ENCODE measurements at regions not wholly inside any gene's neighbourhood (a gene's known extent, or its start where the extent isn't known, plus 50 kb on each side); places are given as distances from the start of the nearest gene placed in this dataset.
"Not testable (repeated sequence)": the region's sequence is repeated elsewhere in the genome, so short reads cannot be mapped to it uniquely, and the experiment has no call there.

GRCh38 chr21:27067226-27067625, 100.3 kb upstream of the ADAMTS5 start:
- in situ Hi-C loops (cut with HindIII; ENCODE audit: low sequenced_read_pairs), result no loop called here
- no peak for DNase-seq (ENCODE audit: low spot score)

GRCh38 chr21:27062443-27062842, 95.6 kb upstream of the ADAMTS5 start:
- in situ Hi-C loops (cut with HindIII; ENCODE audit: low sequenced_read_pairs), result no loop called here
- DNase-seq (ENCODE audit: low spot score), result peak; percentile 47

GRCh38 chr21:27061770-27062169, 94.9 kb upstream of the ADAMTS5 start:
- peak; percentile 41 for DNase-seq (ENCODE audit: low spot score)
- in situ Hi-C loops (cut with HindIII; ENCODE audit: low sequenced_read_pairs), result no loop called here

- in situ Hi-C loops (cut with HindIII; ENCODE audit: low sequenced_read_pairs), result no loop called here
- DNase-seq (ENCODE audit: low spot score), result no peak
These were observed 93.3 kb upstream of the ADAMTS5 start for GRCh38 chr21:27060190-27060589.

- no peak for DNase-seq (ENCODE audit: low spot score)
- in situ Hi-C loops (cut with HindIII; ENCODE audit: low sequenced_read_pairs), result no loop called here
These were observed 92.1 kb upstream of the ADAMTS5 start for GRCh38 chr21:27058673-27059605.

- no peak for DNase-seq (ENCODE audit: low spot score)
- in situ Hi-C loops (cut with HindIII; ENCODE audit: low sequenced_read_pairs), result no loop called here
These were observed 91.1 kb upstream of the ADAMTS5 start for GRCh38 chr21:27057997-27058396.

- in situ Hi-C loops (cut with HindIII; ENCODE audit: low sequenced_read_pairs), result no loop called here
- DNase-seq (ENCODE audit: low spot score), result no peak
These were observed 80.9 kb upstream of the ADAMTS5 start for GRCh38 chr21:27047658-27048314.

- in situ Hi-C loops (cut with HindIII; ENCODE audit: low sequenced_read_pairs), result no loop called here
- no peak for DNase-seq (ENCODE audit: low spot score)
These were observed 80.4 kb upstream of the ADAMTS5 start for GRCh38 chr21:27047283-27047657.

GRCh38 chr21:27045281-27045985, 78.5 kb upstream of the ADAMTS5 start:
- no peak for DNase-seq (ENCODE audit: low spot score)
- in situ Hi-C loops (cut with HindIII; ENCODE audit: low sequenced_read_pairs), result no loop called here

- in situ Hi-C loops (cut with HindIII; ENCODE audit: low sequenced_read_pairs), result no loop called here
- DNase-seq (ENCODE audit: low spot score), result no peak
These were observed 76.5 kb upstream of the ADAMTS5 start for GRCh38 chr21:27043377-27043776.

- no peak for DNase-seq (ENCODE audit: low spot score)
- in situ Hi-C loops (cut with HindIII; ENCODE audit: low sequenced_read_pairs), result no loop called here
These were observed 74.0 kb upstream of the ADAMTS5 start for GRCh38 chr21:27040738-27041469.

- in situ Hi-C loops (cut with HindIII; ENCODE audit: low sequenced_read_pairs), result no loop called here
- peak; percentile 71 for DNase-seq (ENCODE audit: low spot score)
These were observed 69.9 kb upstream of the ADAMTS5 start for GRCh38 chr21:27036736-27037301.

GRCh38 chr21:27035791-27036190, 68.9 kb upstream of the ADAMTS5 start:
- peak; percentile 95 for DNase-seq (ENCODE audit: low spot score)
- in situ Hi-C loops (cut with HindIII; ENCODE audit: low sequenced_read_pairs), result no loop called here

GRCh38 chr21:27034796-27035195, 67.9 kb upstream of the ADAMTS5 start:
- in situ Hi-C loops (cut with HindIII; ENCODE audit: low sequenced_read_pairs), result no loop called here
- DNase-seq (ENCODE audit: low spot score), result peak; percentile 67

GRCh38 chr21:27033471-27033870, 66.6 kb upstream of the ADAMTS5 start:
- in situ Hi-C loops (cut with HindIII; ENCODE audit: low sequenced_read_pairs), result no loop called here

GRCh38 chr21:27026501-27026900, 59.6 kb upstream of the ADAMTS5 start:
- in situ Hi-C loops (cut with HindIII; ENCODE audit: low sequenced_read_pairs), result no loop called here
- no peak for DNase-seq (ENCODE audit: low spot score)

More at GRCh38 chr21:27033471-27033870, 66.6 kb upstream of the ADAMTS5 start:
- peak; percentile 96 for DNase-seq (ENCODE audit: low spot score)

- in situ Hi-C loops (cut with HindIII; ENCODE audit: low sequenced_read_pairs); DNase-seq (ENCODE audit: low spot score): not testable (repeated sequence)
These were observed 58.8 kb upstream of the ADAMTS5 start for GRCh38 chr21:27025708-27026107.

GRCh38 chr21:27024971-27025370, 58.1 kb upstream of the ADAMTS5 start:
- in situ Hi-C loops (cut with HindIII; ENCODE audit: low sequenced_read_pairs), result no loop called here
- no peak for DNase-seq (ENCODE audit: low spot score)

- DNase-seq (ENCODE audit: low spot score), result no peak
- in situ Hi-C loops (cut with HindIII; ENCODE audit: low sequenced_read_pairs), result no loop called here
These were observed 57.4 kb upstream of the ADAMTS5 start for GRCh38 chr21:27024301-27024700.

Data from G401 (cell line).